Stimulated activated CD8-positive, alpha-beta memory T cell treated with anti-CD3 and anti-CD28 coated beads, Interleukin-12 subunit alpha, Interleukin-12 subunit beta, amount 100 ng/mL, for 4 hours (primary cell): ENCODE measurements at regions not wholly inside any gene's neighbourhood (a gene's known extent, or its start where the extent isn't known, plus 50 kb on each side); places are given as distances from the start of the nearest gene placed in this dataset.

ENCODE experiments used
- DNase-seq: peaks from one replicate; pipeline ENCODE4 v3.0.0-alpha.2; 2020; ENCODE audit warnings: low read depth

DNA sequence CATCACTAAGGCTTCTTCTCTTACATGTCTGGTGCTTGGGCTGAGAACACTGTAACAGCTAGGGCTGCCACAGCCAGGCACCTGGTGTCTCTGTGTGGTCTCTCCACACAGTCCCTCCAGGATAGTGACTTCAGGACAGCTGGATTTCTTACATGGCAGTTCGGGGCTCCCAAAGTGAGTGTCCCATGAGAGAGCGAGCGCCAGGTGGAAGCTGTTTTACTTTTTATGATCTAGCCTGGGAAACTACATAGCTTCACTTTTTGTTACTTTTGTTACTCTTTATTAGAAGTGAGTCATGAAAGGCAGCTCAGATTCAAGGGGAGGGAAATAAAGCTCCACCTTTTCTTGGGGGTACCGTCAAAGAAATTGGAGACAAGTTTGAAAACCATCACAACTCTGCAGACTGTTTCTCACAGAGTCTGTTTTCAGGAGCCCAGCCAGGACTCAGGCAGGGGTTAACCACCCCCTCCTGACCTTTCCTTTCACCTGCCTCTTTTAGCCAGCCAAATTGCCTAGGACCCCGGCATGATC lies 373.0 kb downstream of the MID1IP1 start:
- no peak for DNase-seq

DNA sequence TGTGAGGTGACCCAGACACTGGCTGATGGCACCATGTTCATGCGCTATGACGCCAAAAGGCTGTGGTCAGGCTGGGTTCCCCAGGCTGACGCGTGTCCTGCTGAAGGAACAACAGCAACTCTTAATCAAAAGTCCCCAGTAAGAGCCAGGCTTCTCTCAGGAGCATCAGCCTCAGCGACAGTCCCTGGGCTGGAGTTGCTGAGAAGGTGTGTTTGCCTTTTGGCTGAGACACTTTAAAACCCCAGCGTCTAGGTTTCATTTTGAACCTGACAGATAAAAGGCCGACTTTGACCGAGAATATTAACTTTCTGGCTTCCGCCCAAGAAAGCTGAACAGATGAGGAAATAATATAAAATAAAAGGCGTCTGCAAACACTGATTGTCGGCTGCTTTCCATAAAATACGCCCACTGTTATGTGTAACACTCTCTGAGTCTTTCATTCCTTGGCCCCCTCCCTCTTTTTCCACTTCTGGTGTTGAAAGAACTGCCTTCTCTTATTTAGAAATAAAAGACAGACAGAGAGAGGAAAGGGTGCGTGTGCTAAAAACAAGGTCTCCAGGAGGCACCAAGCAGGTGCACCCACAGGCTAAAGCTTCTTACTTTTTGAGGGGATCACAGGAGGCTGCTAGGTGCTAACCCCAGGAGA lies 373.6 kb downstream of the MID1IP1 start:
- DNase-seq = no peak

DNA sequence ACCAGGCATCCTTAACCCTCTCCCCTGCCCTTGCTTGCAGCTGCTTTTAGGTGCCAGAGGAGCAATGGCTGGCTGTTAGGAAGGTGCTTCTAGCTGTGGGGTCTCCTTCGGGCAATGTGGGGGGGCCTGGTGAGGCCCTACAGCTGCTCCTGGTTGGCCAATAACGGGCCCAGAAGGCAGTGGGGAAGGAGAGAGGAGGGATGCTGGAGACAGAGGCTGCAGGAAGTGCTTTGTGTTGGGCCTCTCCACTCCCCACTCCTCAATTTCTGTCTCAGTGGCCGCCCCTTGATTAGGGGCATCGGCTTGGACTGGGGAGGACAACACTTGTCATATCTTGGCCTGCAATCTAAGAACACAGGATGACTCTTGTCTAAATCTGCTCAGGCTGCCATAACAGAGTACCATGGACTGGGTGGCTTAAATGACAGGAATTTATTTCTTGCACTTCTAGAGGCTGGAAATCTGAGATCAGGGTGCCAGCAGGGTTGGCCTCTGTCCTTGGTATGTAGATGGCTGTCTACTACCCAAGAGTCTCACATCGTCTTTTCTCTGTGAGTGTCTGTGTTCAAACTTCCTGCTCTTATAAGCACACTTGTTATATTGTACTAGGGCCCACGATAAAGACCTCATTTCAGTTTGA lies 374.3 kb downstream of the MID1IP1 start:
- no peak for DNase-seq

DNA sequence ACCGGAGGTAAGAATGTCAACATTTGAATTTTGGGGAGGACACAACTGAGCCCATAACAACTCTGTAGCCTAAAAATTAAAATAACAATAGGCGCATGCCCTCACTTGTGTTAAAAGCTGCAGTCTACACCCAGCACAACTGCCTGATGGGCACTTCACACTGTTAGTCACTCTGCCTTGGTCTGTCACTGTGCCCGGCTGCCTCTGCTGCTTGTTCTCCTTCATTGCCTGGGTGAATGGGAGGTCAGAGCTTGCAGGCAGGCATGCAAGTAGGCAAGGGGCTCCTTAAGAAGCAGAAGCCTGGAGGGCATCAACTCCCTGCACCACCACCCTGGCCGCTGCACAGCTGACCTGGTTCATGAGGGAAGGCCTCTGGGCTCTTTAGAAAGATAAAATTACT lies 374.8 kb downstream of the MID1IP1 start:
- no peak for DNase-seq

DNA sequence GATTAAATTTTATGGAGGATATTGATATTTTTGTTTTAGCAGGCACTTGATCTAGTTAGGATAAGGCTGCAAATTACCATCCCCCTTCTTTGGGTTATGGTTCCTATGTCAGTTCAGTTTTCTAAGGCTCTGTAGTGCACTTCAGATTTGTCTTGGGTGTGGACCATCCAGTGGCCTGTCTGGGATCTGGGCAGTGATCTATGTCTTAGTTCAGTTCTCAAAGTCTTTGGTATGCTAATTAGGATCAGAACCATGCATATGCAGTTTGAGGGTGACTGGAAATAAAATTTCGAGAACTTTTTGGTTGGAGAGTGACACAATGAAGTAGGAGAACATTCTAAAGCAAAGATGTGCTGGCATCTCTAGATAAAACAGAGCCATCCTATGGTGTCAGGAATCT lies 388.2 kb downstream of the MID1IP1 start:
- no peak for DNase-seq

DNA sequence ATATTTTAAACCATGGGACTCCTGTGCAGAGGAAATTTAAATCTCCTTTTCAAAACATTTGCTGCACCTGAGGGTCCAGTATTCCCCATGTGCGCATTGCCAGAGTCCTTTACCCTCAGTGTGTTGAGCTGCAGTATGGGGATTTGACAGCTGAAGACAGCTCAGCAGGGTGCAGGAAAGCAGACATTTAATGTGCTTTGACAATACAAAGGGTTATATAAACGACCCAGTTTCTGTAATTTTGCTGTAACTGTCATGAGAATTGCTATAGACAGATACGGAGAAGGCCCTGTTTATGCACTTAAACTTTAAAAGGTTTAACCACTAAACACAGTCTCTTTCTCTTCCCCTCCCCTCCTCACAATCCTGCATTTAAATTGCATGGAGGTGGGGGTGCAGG lies 393.4 kb downstream of the MID1IP1 start:
- no peak for DNase-seq

DNA sequence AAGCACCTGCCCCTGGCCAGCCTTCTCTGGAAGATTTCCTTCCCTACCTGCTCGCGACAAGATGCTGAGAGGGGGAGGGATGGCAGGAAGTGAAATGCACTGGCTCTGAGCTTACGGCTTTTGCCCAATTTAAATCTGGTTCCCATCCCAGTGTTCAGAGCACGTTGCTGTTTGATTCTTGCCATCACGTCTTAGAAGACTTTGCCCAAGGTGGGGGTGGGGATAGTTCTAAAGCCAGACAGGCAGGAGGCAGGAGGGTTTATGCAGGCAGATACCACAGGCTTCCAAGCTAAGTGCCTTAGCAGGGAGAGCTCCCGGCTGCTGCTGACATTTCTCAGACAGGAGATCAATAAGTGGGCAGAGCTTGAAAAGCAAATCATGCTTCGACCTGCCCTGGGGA lies 393.9 kb downstream of the MID1IP1 start:
- DNase-seq = no peak

DNA sequence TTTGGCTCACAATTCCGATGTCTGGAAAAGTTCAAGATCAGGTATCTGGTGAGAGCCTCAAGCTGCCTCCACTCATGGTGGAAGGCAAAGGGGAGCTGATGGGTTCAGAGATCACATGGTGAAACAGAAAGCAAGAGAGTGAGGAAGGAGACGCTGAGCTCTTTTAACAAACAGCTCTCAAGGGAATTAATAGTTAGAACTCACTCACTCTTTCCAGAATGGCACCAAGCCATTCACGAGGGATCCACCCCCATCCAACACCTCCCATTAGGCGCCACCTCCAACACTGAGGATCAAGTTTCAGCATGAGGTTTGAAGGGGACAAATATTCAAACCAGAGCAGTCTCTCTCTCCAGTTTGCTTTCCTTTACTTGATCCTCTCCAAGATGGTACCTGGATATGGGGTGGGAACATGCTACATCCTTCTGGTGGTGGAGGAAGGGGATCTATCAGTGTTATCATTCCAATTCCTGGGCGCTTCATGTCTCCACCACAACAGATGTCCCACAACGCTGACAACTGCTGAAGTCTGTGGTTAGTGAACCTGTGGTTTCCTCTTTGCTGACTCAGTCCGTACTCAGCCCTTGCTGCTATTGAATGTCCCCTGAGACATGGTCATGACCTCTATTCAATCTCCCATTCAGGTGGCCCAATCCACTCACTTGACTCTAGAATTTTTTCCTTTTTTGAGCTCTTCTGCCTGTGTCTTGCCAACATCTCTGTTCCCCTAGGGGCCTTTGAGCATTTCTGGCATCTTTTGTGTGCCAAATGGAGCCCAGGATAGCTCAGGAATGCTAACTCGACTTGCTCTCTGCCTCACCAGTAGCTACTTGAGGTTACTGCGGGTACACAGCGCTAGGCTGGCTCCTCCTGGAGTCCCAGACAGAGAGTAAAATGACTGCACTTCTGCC lies 395.2 kb downstream of the MID1IP1 start:
- DNase-seq = peak; percentile 13

DNA sequence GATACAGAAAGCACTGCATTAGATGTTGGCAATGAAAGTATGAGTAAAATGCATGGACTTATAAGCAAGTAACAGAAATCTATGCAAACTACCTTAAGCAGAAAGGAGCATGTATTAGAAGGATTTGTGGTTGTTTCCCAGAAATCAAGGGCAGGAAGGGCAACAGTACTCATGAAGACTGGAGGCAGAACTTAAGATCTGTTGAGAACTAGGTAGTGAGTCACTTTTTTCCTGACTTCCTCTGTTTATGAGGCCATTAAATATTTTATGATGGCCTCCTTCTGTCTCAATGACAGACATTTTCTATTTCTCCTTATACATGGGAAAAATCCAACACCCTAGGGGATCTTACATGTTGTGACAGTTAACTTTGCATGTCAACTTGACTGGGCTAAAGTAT lies 398.2 kb downstream of the MID1IP1 start:
- DNase-seq = no peak

DNA sequence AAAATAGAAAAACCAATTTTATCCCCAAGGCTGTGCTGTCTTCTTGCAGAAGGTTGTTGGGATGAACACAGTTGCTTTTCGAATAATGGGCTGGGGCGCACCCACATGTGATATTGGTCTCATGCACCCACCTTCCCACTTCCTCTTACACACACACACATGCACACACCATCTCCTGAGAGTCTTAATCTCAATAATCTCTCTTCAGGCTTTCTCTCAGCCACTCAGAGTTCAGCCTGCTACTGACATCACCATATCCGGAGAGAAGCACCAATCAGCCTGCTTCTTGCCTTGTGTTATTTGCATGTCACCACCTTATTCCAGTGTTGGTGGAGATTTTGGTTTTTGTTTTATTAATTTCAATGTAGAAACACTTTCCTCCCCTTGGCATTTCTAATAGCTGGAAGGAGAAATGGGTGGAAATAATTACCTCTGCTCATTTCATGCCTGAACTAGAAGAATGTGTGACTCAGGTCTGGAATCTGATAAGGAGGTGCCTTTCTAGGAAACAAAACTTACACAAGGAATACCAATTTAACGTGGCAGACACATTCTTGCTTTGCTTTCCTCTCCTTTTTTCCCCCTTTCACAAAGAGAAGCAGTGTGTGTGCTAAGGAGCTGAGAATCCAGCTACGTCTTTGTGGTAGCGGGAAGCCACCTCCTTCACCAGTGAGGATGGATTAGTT lies 400.2 kb downstream of the MID1IP1 start:
- DNase-seq = no peak

DNA sequence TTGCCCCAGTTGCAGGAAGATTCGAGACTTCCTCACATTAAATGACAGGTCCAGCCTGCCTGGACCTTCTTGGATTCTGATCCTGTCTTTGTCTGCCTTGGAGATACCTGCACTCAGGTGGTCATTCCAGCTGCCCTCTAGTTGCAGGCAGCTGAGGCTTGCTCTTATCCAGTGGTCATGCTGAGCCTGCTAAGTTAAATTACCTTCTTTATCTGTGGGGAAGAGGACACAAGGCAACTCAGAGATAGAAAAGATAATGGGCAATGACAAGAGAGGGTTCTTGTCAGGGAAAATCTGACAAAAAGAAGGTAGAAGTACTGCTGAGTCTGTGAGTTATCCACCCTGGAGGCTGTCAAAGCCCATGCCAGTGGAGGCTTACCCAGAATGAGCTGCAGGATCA lies 401.4 kb downstream of the MID1IP1 start:
- DNase-seq = no peak

DNA sequence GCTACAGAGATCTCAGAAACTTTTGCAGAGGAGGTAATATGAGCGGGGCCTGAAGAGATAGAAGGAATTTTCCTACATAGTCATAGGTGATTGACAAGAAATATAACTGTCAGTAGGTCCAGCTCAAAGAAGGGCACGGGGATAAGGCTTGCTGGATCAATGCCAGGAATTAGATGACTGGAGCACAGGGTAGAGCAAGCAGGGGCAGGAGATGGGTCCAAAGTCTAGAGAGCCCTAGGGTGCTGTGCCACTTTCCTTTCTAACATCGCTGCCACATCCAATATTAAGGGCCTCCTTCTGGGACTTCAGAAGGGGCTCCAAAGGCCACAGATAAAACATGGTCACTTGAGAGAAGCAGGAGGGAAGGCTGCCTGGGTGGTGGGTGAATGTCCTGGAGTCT lies 402.2 kb downstream of the MID1IP1 start:
- DNase-seq = no peak

DNA sequence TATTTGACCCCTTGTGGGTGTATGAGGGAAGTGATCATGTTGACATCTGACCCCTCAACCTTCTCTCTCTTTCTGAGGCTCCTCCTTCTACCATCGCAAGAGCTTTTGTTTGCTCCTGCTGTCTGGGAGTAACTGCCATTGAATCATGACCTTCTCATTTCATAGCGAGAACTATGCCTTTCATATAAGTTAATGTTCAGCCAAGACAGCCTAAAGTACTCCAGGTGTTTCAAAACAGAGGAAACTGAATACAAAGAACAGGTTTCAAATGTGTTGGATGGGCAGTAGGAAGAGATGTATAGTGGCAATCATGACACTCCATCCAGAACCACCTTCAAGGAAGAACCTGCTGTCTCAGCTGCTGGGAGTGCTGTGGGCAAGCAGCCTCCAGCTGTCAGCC lies 403.1 kb downstream of the MID1IP1 start:
- no peak for DNase-seq

DNA sequence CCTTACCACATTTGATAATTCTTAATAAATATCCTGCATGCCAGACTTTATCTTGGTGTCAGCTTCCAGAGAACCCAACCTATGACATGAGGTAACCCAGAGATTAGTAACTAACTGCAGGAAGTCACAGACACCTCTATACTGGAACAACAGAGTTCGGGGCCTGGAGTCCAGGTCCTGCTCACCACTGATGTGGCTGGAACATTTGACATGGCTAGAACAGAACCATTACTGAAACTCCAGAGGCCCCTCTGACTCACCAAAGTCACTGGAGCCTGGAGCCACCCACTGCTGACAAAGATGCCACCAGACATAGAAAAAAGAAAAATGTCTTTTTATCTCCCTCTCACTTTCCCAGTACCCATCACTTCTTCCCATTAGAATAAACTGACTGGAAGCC lies 403.7 kb downstream of the MID1IP1 start:
- no peak for DNase-seq

DNA sequence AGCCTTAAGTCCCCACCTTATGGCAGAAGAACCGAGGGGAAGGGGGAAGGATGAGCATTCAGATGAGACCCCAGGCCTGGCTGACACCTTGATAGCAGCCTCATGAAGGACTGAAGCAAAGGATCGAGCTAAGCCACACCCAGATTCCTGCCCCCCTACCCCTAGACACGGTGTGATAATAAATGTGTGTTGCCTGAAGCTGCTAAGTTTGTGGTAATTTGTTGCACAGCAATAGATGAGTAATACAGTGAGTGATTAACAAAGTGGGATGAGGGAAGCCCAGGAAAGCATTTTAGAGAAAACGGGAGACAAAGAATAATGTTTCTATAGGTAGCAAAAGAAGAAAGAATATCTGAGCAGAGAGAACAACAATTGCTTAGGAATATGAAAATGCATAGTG lies 404.2 kb downstream of the MID1IP1 start:
- DNase-seq = no peak

DNA sequence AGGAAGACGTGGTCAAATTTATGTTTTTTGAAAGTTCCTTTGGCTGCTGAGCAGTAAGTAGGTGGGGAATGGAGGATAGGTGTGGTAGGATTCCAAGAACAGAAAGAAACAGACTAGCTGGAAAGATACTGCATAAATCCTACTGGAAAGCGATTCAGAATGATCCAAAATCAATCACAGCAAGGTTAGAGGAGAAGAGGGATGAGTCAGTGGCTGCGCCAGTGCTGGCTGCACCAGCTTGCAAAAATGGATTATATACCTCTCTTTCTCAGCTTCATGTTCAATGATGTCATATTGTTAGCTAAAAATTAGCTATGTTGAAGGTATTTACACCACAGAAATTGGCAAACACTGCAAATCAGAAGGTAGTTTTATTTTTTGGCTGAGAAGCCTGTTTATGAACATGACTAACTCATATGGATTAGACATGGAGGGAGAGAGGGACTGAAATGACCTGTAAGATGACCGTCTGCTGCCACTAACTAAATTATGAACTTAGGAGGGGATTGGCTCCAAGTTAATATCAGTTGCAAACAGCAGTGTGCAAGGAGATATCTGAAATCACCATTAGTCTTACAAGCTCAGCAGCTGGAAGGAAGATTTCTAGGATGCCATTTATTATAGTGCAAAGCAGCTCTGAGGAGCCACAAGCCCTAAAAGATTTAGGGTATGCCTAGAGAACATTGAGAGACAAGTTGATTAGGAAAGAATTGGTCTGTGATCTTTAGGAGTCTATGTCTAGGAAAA lies 405.3 kb downstream of the MID1IP1 start:
- DNase-seq = no peak

DNA sequence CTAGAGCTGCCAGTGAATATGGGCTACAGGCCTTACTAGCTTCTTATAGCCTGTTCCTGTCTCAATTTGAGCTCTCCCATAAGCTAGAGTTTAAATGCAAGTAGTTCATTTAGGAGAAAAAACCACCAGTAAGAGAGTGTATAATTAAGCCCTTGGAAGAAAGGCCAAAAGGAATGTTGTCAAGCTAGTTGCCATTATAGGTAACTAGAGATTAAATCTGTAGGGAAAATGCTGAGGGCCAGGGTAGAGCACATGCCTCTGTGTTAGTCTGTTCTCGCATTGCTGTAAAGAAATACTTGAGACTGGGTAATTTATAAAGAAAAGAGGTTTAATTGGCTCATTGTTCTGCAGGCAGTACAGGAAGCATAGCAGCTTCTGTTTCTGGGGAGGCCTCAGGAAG lies 410.2 kb downstream of the MID1IP1 start:
- no peak for DNase-seq

DNA sequence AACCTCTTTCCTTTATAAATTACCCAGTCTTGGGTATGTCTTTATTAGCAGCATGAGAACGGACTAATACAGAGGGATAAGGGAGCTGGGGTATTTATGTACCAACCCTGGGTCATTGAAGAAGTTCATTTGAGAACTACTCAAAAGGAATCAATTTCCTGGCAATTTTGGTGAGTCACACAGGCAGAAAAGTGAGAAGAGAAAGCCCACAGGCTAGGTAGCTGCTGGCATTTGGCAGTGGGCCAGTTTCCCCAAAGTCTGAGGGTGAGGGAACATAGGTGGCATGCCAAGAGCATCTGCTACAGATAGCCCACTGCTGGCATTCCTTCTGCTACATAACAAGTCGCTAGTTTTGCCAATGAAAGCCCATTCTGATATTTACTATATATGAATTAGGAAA lies 411.2 kb downstream of the MID1IP1 start:
- no peak for DNase-seq

DNA sequence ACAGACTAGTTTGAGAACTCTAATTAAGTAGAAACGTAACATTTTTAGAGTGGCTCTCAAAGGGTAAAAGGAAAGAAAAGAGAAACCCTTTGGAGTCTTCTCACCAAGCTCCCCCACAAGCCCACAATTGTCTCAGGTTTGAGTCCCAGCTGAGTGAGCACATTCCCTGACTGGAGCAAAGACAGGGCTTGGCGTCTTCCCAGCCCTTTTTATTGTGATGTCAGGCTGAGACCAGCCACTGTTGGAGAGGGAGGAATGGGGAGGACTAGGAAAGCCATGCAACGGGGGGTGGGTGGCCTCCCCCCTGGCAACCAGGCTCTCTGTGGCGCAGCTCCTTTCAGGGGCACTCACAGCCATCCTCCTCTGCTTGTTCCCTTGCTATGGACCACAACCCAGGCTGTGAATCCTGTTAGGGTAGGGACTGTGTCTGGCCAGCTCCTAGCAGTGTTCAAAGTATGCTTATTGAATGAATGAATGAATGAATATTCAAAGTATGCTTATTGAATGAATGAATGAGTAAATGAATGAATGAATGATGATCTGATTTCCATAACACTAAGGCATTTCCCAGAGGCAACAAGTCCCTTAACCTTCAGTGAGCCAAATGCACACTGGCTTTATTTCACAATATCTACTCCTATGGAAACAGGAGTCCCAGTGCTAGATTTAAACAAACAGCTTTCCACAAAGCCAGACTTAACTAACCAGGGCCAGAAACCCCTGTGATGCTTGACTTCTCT lies 413.3 kb downstream of the MID1IP1 start:
- no peak for DNase-seq

DNA sequence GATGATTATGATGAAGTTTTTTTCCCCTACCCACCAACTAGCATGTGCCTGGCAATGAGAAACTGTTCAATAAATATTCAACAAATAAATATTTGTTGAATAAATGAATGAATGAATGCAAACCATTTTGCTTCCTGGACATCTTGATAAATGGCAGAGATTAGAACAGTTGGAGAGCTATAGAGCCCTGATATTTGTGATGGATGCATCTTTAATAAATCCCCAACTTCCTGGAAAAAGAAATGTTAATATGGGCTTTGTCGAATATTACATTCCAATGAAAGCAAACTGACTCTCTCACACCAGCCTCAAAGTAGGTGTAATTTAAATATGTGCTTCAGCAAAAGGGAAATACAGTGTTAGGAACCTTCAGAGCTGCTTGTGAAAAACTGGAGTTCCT lies 419.7 kb downstream of the MID1IP1 start:
- DNase-seq = no peak
